ENCODE measurements at regions not wholly inside any gene's neighbourhood (a gene's known extent, or its start where the extent isn't known, plus 50 kb on each side); places are given as distances from the start of the nearest gene placed in this dataset.

- no peaks in the 10 kb centered on the region for H3K27me3 ChIP-seq (ENCODE audit: control insufficient read depth, insufficient read depth, low read length)
- no peak overlapping the region for H3K4me3 ChIP-seq (ENCODE audit: low read depth, low read length)
- POLR2A ChIA-PET, result no interaction called here
- CTCF ChIA-PET, result no interaction called here
- no peak for DNase-seq (ENCODE audit: low read depth)
- no peaks in the 10 kb centered on the region for H3K36me3 ChIP-seq (ENCODE audit: control insufficient read depth, insufficient read depth, low read length)
- TF ChIP-seq CTCF (IDR thresholded peaks at IDR 0.05; ENCODE audit: insufficient read depth, low read depth, low read length), result no peak
Observed at GRCh38 chr2:220555961-220556630, 928.7 kb downstream of the SLC4A3 start.

GRCh38 chr2:220556658-220557057, 929.2 kb downstream of the SLC4A3 start:
- peak; percentile 10 for DNase-seq (ENCODE audit: low read depth)
- TF ChIP-seq CTCF (IDR thresholded peaks at IDR 0.05; ENCODE audit: insufficient read depth, low read depth, low read length), result no peak
- Histone ChIP-seq H3K27me3 (ENCODE audit: control insufficient read depth, insufficient read depth, low read length) (no peaks in the 10 kb centered on the region), H3K36me3 (ENCODE audit: control insufficient read depth, insufficient read depth, low read length) (no peaks in the 10 kb centered on the region), H3K4me3 (ENCODE audit: low read depth, low read length) (no peak overlapping the region)
- ChIA-PET CTCF (interaction anchor here (1.5 kb wide), 1 partner anchor 23 kb away, joined by 3 read pairs; no protein-coding TSS in a partner anchor), POLR2A (no interaction called here)

- TF ChIP-seq CTCF (IDR thresholded peaks at IDR 0.05; ENCODE audit: insufficient read depth, low read depth, low read length), result no peak
- no peak overlapping the region for H3K4me3 ChIP-seq (ENCODE audit: low read depth, low read length)
- CTCF ChIA-PET, result no interaction called here
Observed at GRCh38 chr2:220560192-220560591, 932.8 kb downstream of the SLC4A3 start.

GRCh38 chr2:220562375-220563140, 935.1 kb downstream of the SLC4A3 start:
- CTCF ChIA-PET, result no interaction called here
- POLR2A ChIA-PET, result no interaction called here
- no peak overlapping the region for H3K4me3 ChIP-seq (ENCODE audit: low read depth, low read length)
- H3K27me3 ChIP-seq (ENCODE audit: control insufficient read depth, insufficient read depth, low read length), result no peaks in the 10 kb centered on the region
- no peak for TF ChIP-seq CTCF (IDR thresholded peaks at IDR 0.05; ENCODE audit: insufficient read depth, low read depth, low read length)
- no peaks in the 10 kb centered on the region for H3K36me3 ChIP-seq (ENCODE audit: control insufficient read depth, insufficient read depth, low read length)
- DNase-seq (ENCODE audit: low read depth), result no peak

More at GRCh38 chr2:220560192-220560591, 932.8 kb downstream of the SLC4A3 start:
- POLR2A ChIA-PET, result no interaction called here
- Histone ChIP-seq H3K27me3 (ENCODE audit: control insufficient read depth, insufficient read depth, low read length) (no peaks in the 10 kb centered on the region), H3K36me3 (ENCODE audit: control insufficient read depth, insufficient read depth, low read length) (no peaks in the 10 kb centered on the region)
- DNase-seq (ENCODE audit: low read depth), result no peak

- ChIA-PET CTCF (no interaction called here), POLR2A (no interaction called here)
- Histone ChIP-seq H3K4me3 (ENCODE audit: low read depth, low read length) (no peak overlapping the region), H3K27me3 (ENCODE audit: control insufficient read depth, insufficient read depth, low read length) (no peaks in the 10 kb centered on the region), H3K36me3 (ENCODE audit: control insufficient read depth, insufficient read depth, low read length) (no peaks in the 10 kb centered on the region)
- no peak for DNase-seq (ENCODE audit: low read depth)
- TF ChIP-seq CTCF (IDR thresholded peaks at IDR 0.05; ENCODE audit: insufficient read depth, low read depth, low read length), result no peak
Observed at GRCh38 chr2:220568296-220568695, 940.9 kb downstream of the SLC4A3 start.
